AG04450 (cell line): ENCODE measurements at regions not wholly inside any gene's neighbourhood (a gene's known extent, or its start where the extent isn't known, plus 50 kb on each side); places are given as distances from the start of the nearest gene placed in this dataset.
"Not testable (repeated sequence)": the region's sequence is repeated elsewhere in the genome, so short reads cannot be mapped to it uniquely, and the experiment has no call there.

Experiments
- CTCF ChIA-PET: fragments of 300-600, 350-600 bp; formaldehyde crosslinking; extraction: SDS; loops from one replicate; lab custom pipeline; 2022; ENCODE audit warnings: antibody characterized with exemption, inconsistent platforms; lab: Charles Lee
- POLR2A ChIA-PET: fragments of 350-600 bp; formaldehyde crosslinking; extraction: SDS; loops from one replicate; lab custom pipeline; 2021; ENCODE audit warnings: antibody characterized with exemption, inconsistent platforms; lab: Yijun Ruan, JAX
- DNase-seq: peaks from one replicate; pipeline ENCODE4 v3.0.0-alpha.2; 2011; ENCODE audit warnings: low read depth, low spot score
- H3K27ac ChIP-seq: one replicate; pipeline ENCODE4 v1.5.1; 2012; ENCODE audit warnings: low read depth, low read length, control low read depth
- H3K27me3 ChIP-seq: one replicate; pipeline ENCODE4 v1.6.0; 2012; ENCODE audit warnings: low read length; ENCODE audit not compliant: control insufficient read depth, insufficient read depth
- H3K4me3 ChIP-seq: 2 replicates; pipeline ENCODE4 v1.5.1; 2011; ENCODE audit warnings: mild to moderate bottlenecking, low read depth, low read length, control low read depth
- H3K9me3 ChIP-seq: 2 replicates; pipeline ENCODE4 v1.5.1; 2012; ENCODE audit warnings: low read length; ENCODE audit not compliant: control insufficient read depth, insufficient read depth
- CTCF ChIP-seq: IDR thresholded peaks from 2 replicates; pipeline ENCODE4 v1.5.1; 2011; ENCODE audit warnings: low read depth, low read length, control low read depth, inconsistent platforms

- no peak overlapping the region for H3K27ac ChIP-seq
- no peaks in the 10 kb centered on the region for H3K27me3 ChIP-seq
- no peak for DNase-seq
- TF ChIP-seq CTCF = no peak
- ChIA-PET CTCF (no interaction called here), POLR2A (no interaction called here)
- H3K4me3 ChIP-seq = no peak overlapping the region
- H3K9me3 ChIP-seq = peaks cover 32% of the 10 kb centered on the region
Measured at GRCh38 chr11:98766903-98767302, 253.8 kb upstream of the CNTN5 start.

- POLR2A ChIA-PET, CTCF ChIA-PET, DNase-seq, H3K27ac ChIP-seq, H3K27me3 ChIP-seq, H3K4me3 ChIP-seq: not testable (repeated sequence)
- peaks cover 15% of the 10 kb centered on the region for H3K9me3 ChIP-seq
Measured at GRCh38 chr11:98770046-98770445, 250.7 kb upstream of the CNTN5 start.

GRCh38 chr11:98771791-98772190 lies 249.0 kb upstream of the CNTN5 start:
- CTCF ChIA-PET = no interaction called here
- POLR2A ChIA-PET = no interaction called here
- Histone ChIP-seq H3K9me3 (peaks cover 15% of the 10 kb centered on the region), H3K4me3 (no peak overlapping the region), H3K27me3 (no peaks in the 10 kb centered on the region), H3K27ac (no peak overlapping the region)
- no peak for TF ChIP-seq CTCF
- DNase-seq = no peak

GRCh38 chr11:98772893-98773292 lies 247.9 kb upstream of the CNTN5 start:
- Histone ChIP-seq H3K4me3 (no peak overlapping the region), H3K9me3 (peaks cover 15% of the 10 kb centered on the region), H3K27me3 (no peaks in the 10 kb centered on the region), H3K27ac (no peak overlapping the region)
- CTCF ChIA-PET = no interaction called here
- POLR2A ChIA-PET = no interaction called here
- TF ChIP-seq CTCF = no peak
- no peak for DNase-seq

- H3K27ac ChIP-seq = no peak overlapping the region
- H3K4me3 ChIP-seq = no peak overlapping the region
- DNase-seq = no peak
- TF ChIP-seq CTCF = no peak
- peaks cover 6% of the 10 kb centered on the region; the same call in 1 of the 2 replicates for H3K9me3 ChIP-seq
- CTCF ChIA-PET = no interaction called here
- H3K27me3 ChIP-seq = no peaks in the 10 kb centered on the region
- POLR2A ChIA-PET = no interaction called here
Measured at GRCh38 chr11:98793276-98793675, 227.5 kb upstream of the CNTN5 start.

- TF ChIP-seq CTCF = no peak
- Histone ChIP-seq H3K27me3 (no peaks in the 10 kb centered on the region), H3K4me3 (no peak overlapping the region), H3K9me3 (peaks cover 1% of the 10 kb centered on the region; the same call in 1 of the 2 replicates), H3K27ac (no peak overlapping the region)
- DNase-seq = no peak
- ChIA-PET POLR2A (no interaction called here), CTCF (no interaction called here)
Measured at GRCh38 chr11:98798333-98798732, 222.4 kb upstream of the CNTN5 start.
